ENCODE measurements at regions not wholly inside any gene's neighbourhood (a gene's known extent, or its start where the extent isn't known, plus 50 kb on each side); places are given as distances from the start of the nearest gene placed in this dataset.

DNA sequence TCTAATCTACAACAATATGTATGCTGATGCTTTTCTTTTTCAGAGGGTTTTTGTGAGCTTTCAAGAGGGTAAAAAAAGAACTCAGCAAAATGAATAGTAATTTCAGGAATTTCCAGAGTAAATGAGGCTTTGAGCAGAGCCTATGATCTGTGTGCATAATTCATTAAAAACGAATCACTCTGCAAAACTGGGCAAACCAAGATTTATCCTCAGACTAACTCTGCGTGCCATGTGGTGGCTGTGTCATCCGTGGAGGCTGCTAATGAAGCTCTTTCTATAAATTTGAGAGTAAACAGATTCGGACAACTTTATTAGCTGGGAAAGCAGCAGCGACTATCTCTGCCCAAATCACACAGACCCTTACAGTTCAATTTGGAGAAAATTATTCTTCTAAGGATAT, 83.8 kb downstream of the FOXL1 start:
- TF ChIP-seq CTCF (IDR thresholded peaks at IDR 0.05) (no peak), POLR2A (IDR thresholded peaks at IDR 0.05) (no peak), POLR2AphosphoS5 (IDR thresholded peaks at IDR 0.05; ENCODE audit: insufficient read depth in 1 of 2, low read depth in 1 of 2) (no peak)

Data from vagina (tissue), 2 donors.